Fibroblast of the aortic adventitia (primary cell): ENCODE measurements at regions not wholly inside any gene's neighbourhood (a gene's known extent, or its start where the extent isn't known, plus 50 kb on each side); places are given as distances from the start of the nearest gene placed in this dataset.
A peak's percentile ranks its signal among the peaks of the same experiment; 100 is the strongest.

Source experiments
- DNase-seq: peaks from one replicate; pipeline ENCODE4 v3.0.0-alpha.2; 2010; ENCODE audit warnings: low read depth
- H3K4me3 ChIP-seq: 2 replicates; pipeline ENCODE4 v1.5.1; 2011; ENCODE audit warnings: low read depth, mild to moderate bottlenecking, control low read depth, low read length, moderate library complexity
- CTCF ChIP-seq: IDR thresholded peaks from 2 replicates; pipeline ENCODE4 v1.5.1; 2011; ENCODE audit warnings: mild to moderate bottlenecking, low read length, control low read depth, inconsistent platforms; ENCODE audit not compliant: insufficient read depth

GRCh38 chr2:111667001-111667400, 217.0 kb downstream of the ANAPC1 start:
- no peak for TF ChIP-seq CTCF
- no peak overlapping the region for H3K4me3 ChIP-seq
- no peak for DNase-seq

- TF ChIP-seq CTCF, result peak; percentile 75
- no peak overlapping the region for H3K4me3 ChIP-seq
- peak; percentile 92 for DNase-seq
These were observed 216.3 kb downstream of the ANAPC1 start for GRCh38 chr2:111667542-111668273.

- DNase-seq, result no peak
- TF ChIP-seq CTCF, result no peak
- H3K4me3 ChIP-seq, result no peak overlapping the region
These were observed 215.7 kb downstream of the ANAPC1 start for GRCh38 chr2:111668274-111668616.

- TF ChIP-seq CTCF, result no peak
- DNase-seq, result no peak
- no peak overlapping the region for H3K4me3 ChIP-seq
These were observed 215.3 kb downstream of the ANAPC1 start for GRCh38 chr2:111668741-111669140.

GRCh38 chr2:111669928-111670695, 213.9 kb downstream of the ANAPC1 start:
- no peak overlapping the region for H3K4me3 ChIP-seq
- no peak for DNase-seq

GRCh38 chr2:111670776-111671175, 213.2 kb downstream of the ANAPC1 start:
- no peak for TF ChIP-seq CTCF
- no peak for DNase-seq
- H3K4me3 ChIP-seq, result no peak overlapping the region

More at GRCh38 chr2:111669928-111670695, 213.9 kb downstream of the ANAPC1 start:
- peak; percentile 8 for TF ChIP-seq CTCF
